Kidney epithelial cell (primary cell): ENCODE measurements at regions not wholly inside any gene's neighbourhood (a gene's known extent, or its start where the extent isn't known, plus 50 kb on each side); places are given as distances from the start of the nearest gene placed in this dataset.

ENCODE experiments used
- DNase-seq: peaks from one replicate; pipeline ENCODE4 v3.0.0-alpha.2; 2010; ENCODE audit warnings: low read depth
- H3K27me3 ChIP-seq: 2 replicates; pipeline ENCODE4 v1.6.0; 2011; ENCODE audit warnings: low read length; ENCODE audit not compliant: control insufficient read depth, insufficient read depth
- H3K36me3 ChIP-seq: 2 replicates; pipeline ENCODE4 v1.5.1; 2011; ENCODE audit warnings: low read length; ENCODE audit not compliant: control insufficient read depth, insufficient read depth
- H3K4me3 ChIP-seq: 2 replicates; pipeline ENCODE4 v1.5.1; 2011; ENCODE audit warnings: low read depth, mild to moderate bottlenecking, control low read depth, low read length
- TF ChIP-seq, protein P1 (sequence below): IDR thresholded peaks from 2 replicates; pipeline ENCODE4 v1.5.1; 2011; ENCODE audit warnings: mild to moderate bottlenecking, moderate library complexity, low read length, control low read depth, inconsistent platforms; ENCODE audit not compliant: insufficient read depth, poor library complexity, severe bottlenecking

DNA sequence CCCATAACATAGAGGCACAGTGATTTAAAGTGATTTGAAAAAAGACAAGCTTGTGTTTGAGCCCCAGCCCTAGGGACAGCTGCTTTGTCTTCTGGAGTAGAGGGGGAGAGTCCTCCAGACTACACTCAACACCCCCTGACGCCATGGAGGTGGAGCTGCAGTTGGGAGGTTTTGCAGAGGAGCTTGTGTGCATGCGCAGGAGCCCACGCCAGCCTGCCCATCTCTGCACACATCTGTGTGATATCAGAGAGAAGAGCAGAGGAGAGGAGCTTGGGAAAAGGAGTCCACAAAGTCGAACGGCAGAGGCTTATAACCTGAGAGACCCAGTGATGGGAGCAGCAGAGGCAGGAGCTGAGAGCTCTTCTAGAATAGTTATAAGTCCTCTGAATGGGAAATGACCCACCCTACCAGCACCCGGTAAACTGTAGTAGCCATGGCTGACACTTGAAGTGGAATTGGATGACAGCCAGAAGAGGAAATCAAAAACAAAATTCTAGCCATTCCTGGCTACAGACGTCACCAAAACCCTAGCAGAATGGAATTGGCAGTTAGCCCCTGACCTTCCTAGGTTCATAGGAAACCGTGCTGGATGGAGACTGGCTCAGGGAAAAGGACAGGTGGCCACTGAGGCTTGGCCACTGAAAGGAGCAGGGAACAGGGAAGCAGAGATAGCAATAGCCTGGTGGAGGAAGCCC is 185.1 kb upstream of the VASH1 start:
- Histone ChIP-seq H3K4me3 (no peak overlapping the region), H3K36me3 (no peaks in the 10 kb centered on the region), H3K27me3 (peaks cover 12% of the 10 kb centered on the region)
- TF ChIP-seq, protein P1, sequence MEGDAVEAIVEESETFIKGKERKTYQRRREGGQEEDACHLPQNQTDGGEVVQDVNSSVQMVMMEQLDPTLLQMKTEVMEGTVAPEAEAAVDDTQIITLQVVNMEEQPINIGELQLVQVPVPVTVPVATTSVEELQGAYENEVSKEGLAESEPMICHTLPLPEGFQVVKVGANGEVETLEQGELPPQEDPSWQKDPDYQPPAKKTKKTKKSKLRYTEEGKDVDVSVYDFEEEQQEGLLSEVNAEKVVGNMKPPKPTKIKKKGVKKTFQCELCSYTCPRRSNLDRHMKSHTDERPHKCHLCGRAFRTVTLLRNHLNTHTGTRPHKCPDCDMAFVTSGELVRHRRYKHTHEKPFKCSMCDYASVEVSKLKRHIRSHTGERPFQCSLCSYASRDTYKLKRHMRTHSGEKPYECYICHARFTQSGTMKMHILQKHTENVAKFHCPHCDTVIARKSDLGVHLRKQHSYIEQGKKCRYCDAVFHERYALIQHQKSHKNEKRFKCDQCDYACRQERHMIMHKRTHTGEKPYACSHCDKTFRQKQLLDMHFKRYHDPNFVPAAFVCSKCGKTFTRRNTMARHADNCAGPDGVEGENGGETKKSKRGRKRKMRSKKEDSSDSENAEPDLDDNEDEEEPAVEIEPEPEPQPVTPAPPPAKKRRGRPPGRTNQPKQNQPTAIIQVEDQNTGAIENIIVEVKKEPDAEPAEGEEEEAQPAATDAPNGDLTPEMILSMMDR = no peak
- no peak for DNase-seq

DNA sequence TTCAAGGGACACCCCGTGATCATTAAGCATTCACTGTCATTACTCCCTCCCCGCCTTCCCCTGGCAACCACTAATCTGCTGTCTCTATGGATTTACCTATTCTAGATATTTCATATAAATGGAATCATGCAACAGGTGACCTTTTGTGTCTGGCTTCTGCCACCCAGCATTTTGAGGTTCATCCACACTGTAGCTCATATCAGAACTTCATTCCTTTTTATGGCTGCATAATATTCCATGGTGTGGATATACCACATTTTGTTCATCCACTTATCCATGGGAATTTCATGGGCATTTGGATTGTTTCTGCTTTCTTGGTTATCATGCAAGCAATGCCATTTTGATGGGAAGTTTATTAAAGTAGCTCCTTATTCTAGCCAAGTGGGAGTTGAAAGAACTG is 184.2 kb upstream of the VASH1 start:
- Histone ChIP-seq H3K4me3 (no peak overlapping the region), H3K36me3 (no peaks in the 10 kb centered on the region), H3K27me3 (peaks cover 12% of the 10 kb centered on the region)
- TF ChIP-seq, protein P1 = no peak
- no peak for DNase-seq

DNA sequence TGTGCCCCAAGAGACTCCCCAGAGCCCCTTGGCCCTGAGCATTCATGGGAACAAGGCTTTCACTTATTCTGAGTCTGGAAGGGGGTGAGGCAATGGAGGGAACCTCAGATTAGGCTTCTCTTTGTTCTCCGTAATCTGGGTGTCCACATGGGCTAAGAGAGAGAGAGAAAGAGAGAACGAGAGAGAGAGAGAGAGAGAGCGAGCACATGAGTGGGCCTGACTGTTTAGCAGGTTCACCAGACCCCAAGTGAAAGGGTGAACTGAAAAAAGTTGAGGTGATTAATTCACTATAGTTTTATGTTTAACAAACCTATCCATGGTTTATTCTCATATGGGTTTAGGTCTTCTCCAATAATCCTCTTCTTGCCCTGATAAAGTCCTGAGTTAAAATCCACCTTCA is 183.4 kb upstream of the VASH1 start:
- H3K27me3 ChIP-seq = peaks cover 12% of the 10 kb centered on the region
- DNase-seq = no peak
- TF ChIP-seq, protein P1 = no peak
- no peak overlapping the region for H3K4me3 ChIP-seq
- H3K36me3 ChIP-seq = no peaks in the 10 kb centered on the region

DNA sequence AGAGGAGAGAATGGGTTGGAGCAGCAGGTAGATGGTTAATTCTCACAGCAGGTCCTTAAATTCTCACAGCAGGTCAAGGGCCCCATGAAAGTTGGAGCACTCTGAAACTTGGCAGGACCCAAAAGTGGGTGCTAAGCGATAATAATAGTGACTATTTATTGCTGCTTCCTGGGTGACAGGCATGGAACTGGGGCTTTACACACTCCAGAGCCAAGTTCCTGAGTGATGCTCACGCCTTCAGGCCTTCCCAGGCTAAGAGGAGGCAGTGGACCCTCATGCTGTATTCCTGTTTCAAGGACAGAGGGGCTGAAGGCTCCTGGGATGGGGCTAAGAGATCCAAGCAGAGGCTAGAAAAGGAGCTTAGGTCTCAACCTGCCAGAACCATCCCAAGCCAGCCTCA is 180.9 kb upstream of the VASH1 start:
- Histone ChIP-seq H3K4me3 (no peak overlapping the region), H3K27me3 (peaks cover 2% of the 10 kb centered on the region), H3K36me3 (no peaks in the 10 kb centered on the region)
- TF ChIP-seq, protein P1 = no peak
- no peak for DNase-seq

DNA sequence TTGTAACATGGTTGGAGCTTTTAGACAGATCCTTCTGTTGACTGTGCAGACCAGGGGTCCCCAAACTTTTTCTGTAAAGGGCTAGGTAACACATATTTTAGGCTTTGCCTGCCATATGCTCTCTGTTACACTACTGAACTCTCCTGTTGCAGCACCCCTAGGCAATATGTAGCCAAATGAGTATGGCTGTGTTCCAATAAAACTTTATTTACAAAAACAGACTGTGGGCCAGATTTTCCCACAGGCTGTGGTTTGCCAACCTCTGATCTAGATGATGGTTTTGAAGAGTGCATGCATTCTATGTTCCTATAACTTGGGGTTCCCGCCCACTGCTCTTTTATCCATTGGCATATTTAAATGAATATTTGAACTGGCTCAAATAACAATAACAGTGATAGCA is 180.3 kb upstream of the VASH1 start:
- Histone ChIP-seq H3K36me3 (no peaks in the 10 kb centered on the region), H3K4me3 (no peak overlapping the region), H3K27me3 (peaks cover under 1% of the 10 kb centered on the region)
- TF ChIP-seq, protein P1 = no peak
- no peak for DNase-seq

DNA sequence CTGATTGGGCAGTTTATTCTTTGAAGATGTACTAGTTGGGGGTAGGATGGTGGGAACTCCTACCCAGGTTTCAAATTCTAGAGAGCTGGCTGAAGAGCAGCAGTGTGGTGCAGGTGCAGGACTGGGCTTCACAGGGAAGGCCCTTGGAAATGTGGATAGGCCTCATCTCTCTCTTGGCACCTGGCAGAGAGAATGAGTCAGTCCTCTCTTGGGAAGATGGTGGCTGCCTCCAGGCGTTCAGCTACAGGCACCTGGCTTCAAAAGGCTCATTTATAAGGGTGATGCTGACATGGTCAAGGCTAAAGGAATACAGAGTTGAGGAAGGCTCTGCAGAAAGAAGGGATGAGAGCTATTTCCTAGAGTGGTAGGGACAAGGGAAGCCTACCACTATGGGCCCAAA is 179.7 kb upstream of the VASH1 start:
- no peak for DNase-seq
- H3K4me3 ChIP-seq = no peak overlapping the region
- H3K27me3 ChIP-seq = no peaks in the 10 kb centered on the region
- H3K36me3 ChIP-seq = no peaks in the 10 kb centered on the region
- TF ChIP-seq, protein P1 = no peak
